Colonic mucosa (tissue), 4 donors: ENCODE measurements at regions not wholly inside any gene's neighbourhood (a gene's known extent, or its start where the extent isn't known, plus 50 kb on each side); places are given as distances from the start of the nearest gene placed in this dataset.

Experiments
- DNase-seq: peaks from one replicate; pipeline ENCODE4 v3.0.0-alpha.2; 2020
- H3K27ac ChIP-seq: fragments of 200-600 bp; one replicate; pipeline ENCODE4 v1.8.0; 2021
- H3K27me3 ChIP-seq: fragments of 200-600 bp; one replicate; pipeline ENCODE4 v1.8.0; 2021
- H3K36me3 ChIP-seq: fragments of 200-600 bp; one replicate; pipeline ENCODE4 v1.8.0; 2021
- H3K4me1 ChIP-seq: fragments of 200-600 bp; one replicate; pipeline ENCODE4 v1.8.0; 2021; ENCODE audit warnings: mild to moderate bottlenecking
- H3K4me3 ChIP-seq: fragments of 200-600 bp; one replicate; pipeline ENCODE4 v1.8.0; 2021
- H3K9ac ChIP-seq, 2 donors: one replicate each; pipeline ENCODE4 v1.7.0; 2013; ENCODE audit warnings: control low read depth in 2 of 2, low read depth in 2 of 2, low read length in 2 of 2
- H3K9me3 ChIP-seq: fragments of 200-600 bp; one replicate; pipeline ENCODE4 v1.8.0; 2021
- intact Hi-C: fragments of 100-400 bp; cut with DNase I; formaldehyde crosslinking; loops from one replicate; pipeline ENCODE4 v1.14.1; 2022
- TF ChIP-seq, protein P1 (sequence below): fragments of 200-600 bp; IDR thresholded peaks from one replicate; pipeline ENCODE4 v1.8.0; 2022; ENCODE audit warnings: antibody characterized with exemption, mild to moderate bottlenecking
- donor health status: healthy.
- donor health status: DM: no; HTN: no; CAD: no.
- donor health status: DM: no; HTN: no; CAD: no.

DNA sequence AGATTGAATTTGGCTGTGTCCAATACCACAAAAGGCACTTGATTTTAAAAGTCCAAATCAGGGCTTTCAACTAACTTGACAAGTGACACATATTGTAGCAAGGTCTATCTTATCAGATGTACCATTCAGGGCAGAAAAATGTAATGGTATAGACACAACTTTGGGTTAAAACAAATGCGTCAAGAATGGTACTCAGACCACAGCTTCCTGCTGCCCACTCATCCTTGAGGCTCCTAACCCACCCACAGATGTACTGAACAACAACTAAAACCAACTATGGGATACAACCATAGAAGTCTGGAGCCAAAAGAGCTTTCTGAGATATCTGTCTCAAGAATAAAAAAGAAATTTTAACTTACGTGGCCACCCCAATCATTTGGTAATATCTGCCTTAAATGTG, 105.2 kb downstream of the RBM43 start:
- H3K4me1 ChIP-seq = no peaks in the 10 kb centered on the region
- H3K4me3 ChIP-seq = no peak overlapping the region
- no peak overlapping the region for H3K9ac ChIP-seq
- no peaks in the 10 kb centered on the region for H3K36me3 ChIP-seq
- H3K9me3 ChIP-seq = no peaks in the 10 kb centered on the region
- intact Hi-C loops = no loop called here
- TF ChIP-seq, protein P1, sequence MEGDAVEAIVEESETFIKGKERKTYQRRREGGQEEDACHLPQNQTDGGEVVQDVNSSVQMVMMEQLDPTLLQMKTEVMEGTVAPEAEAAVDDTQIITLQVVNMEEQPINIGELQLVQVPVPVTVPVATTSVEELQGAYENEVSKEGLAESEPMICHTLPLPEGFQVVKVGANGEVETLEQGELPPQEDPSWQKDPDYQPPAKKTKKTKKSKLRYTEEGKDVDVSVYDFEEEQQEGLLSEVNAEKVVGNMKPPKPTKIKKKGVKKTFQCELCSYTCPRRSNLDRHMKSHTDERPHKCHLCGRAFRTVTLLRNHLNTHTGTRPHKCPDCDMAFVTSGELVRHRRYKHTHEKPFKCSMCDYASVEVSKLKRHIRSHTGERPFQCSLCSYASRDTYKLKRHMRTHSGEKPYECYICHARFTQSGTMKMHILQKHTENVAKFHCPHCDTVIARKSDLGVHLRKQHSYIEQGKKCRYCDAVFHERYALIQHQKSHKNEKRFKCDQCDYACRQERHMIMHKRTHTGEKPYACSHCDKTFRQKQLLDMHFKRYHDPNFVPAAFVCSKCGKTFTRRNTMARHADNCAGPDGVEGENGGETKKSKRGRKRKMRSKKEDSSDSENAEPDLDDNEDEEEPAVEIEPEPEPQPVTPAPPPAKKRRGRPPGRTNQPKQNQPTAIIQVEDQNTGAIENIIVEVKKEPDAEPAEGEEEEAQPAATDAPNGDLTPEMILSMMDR = no peak
- no peak for DNase-seq
- no peaks in the 10 kb centered on the region for H3K27me3 ChIP-seq
- H3K27ac ChIP-seq = no peak overlapping the region

DNA sequence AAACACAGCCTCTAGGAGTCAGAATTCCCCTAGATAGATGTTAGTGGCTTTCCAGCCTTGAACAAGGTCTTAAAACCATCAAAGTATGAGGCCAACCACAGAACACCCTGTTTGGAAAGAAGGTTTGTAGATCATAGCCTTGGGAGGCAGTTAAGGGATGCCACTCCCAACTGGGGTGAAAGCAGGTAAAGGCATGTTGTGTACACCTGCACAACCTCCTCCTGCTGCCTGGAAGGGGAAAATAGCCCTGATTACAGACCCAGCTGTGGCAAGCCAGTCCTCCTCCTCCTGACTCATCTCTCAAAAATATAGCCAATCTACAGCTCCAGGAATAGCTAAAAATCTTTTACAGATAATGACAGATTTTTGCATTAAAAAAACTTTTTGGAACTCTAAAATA, 108.1 kb downstream of the RBM43 start:
- no peaks in the 10 kb centered on the region for H3K36me3 ChIP-seq
- DNase-seq = no peak
- H3K9me3 ChIP-seq = no peaks in the 10 kb centered on the region
- H3K4me1 ChIP-seq = no peaks in the 10 kb centered on the region
- H3K27ac ChIP-seq = no peak overlapping the region
- no peak overlapping the region for H3K9ac ChIP-seq
- TF ChIP-seq, protein P1 = no peak
- no peak overlapping the region for H3K4me3 ChIP-seq
- H3K27me3 ChIP-seq = no peaks in the 10 kb centered on the region
- intact Hi-C loops = no loop called here

DNA sequence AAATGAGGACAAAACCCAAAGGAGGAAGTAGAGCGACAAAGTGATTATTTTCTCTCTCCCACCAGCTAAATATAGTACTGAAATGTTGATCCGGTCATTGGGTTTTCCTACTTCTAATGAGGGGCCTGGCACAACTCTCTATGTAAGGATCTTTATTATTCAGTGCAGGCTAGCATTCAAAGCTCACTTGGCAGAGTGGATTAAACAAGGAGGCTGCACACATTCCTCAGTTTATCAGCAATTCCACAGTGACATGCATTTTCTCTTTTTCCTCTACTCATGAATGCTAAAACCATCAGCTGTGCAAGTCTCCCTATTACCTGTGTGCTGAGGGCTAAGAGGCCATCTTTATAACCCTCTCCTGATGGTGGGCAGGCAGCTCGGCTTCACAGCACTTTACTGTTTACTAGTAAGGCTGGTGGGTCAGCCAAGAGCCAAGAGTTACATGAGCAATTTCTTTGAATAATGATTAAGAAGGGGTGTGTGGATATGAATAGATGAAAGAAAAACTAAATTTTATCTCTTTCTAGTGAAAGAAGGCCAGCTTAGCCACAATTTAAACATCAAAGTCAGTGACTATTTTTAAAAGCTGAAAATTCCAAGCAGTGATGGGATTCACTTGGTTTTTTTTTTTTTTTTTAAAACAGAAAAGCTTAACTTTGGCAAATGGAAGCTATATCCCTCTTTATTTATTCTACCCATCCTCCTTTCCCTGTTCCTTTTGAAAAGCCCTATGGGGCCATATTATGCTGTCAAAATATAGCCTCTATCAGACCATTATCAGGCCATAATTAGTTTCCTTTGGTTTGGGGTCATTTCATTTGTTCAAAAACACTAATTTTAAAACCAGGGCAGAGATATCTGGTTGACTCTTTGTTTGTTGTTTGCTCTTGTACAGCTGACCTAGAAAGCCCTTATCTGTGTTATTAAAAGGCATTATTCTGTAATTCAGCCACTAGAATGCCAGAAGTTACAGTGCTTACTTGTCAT, 111.0 kb downstream of the RBM43 start:
- no peak overlapping the region for H3K27ac ChIP-seq

DNA sequence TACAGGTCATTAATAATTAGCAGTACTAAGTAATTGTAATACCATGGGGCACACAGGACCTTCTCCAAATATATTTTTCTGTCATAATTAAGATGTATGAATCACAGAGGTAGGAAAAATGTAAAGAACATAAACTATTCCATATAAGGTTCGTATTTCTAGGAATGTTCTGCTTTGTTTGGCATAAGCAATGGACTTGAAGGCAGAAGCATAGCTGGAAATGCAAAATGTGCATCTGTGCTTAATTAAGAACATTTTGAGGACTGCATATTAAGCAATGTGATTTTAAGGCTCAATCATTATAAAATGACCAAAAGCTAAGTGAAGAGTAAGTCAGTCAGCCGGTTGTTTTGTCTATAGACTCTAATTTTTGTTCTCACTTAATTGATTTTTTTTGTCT, 123.2 kb downstream of the RBM43 start:
- no peak overlapping the region for H3K4me3 ChIP-seq
- intact Hi-C loops = no loop called here
- H3K36me3 ChIP-seq = no peaks in the 10 kb centered on the region
- no peak overlapping the region for H3K27ac ChIP-seq
- DNase-seq = no peak
- no peaks in the 10 kb centered on the region for H3K9me3 ChIP-seq
- no peaks in the 10 kb centered on the region for H3K4me1 ChIP-seq
- no peak overlapping the region for H3K9ac ChIP-seq
- TF ChIP-seq, protein P1 = no peak
- no peaks in the 10 kb centered on the region for H3K27me3 ChIP-seq

More for the DNA sequence above, 111.0 kb downstream of the RBM43 start:
- DNase-seq = no peak
- no peak overlapping the region for H3K4me3 ChIP-seq
- no peak overlapping the region for H3K9ac ChIP-seq
- H3K36me3 ChIP-seq = no peaks in the 10 kb centered on the region
- no peaks in the 10 kb centered on the region for H3K27me3 ChIP-seq
- H3K9me3 ChIP-seq = no peaks in the 10 kb centered on the region
- H3K4me1 ChIP-seq = no peaks in the 10 kb centered on the region
- intact Hi-C loops = no loop called here
- TF ChIP-seq, protein P1 = no peak

DNA sequence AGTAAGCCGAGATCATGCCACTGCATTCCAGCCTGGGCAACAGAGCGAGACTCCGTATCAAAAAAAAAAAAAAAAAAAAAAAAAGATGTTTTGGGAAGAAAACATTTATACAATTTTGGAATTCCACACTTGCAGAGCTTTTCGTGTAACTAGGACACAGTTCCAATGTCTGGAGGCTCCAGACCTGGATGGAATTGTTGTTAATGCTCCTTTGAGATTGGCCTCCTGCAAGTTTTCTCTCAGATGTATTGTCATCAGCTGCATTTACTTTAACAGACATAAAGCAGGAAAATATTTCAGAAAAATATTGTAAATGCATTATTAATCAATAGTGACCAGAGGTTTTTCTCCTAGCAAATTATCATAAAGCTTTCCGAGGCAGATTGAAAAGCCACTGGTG, 124.1 kb downstream of the RBM43 start:
- Histone ChIP-seq H3K4me3 (no peak overlapping the region), H3K36me3 (no peaks in the 10 kb centered on the region), H3K27me3 (no peaks in the 10 kb centered on the region), H3K9me3 (no peaks in the 10 kb centered on the region), H3K9ac (no peak overlapping the region), H3K27ac (no peak overlapping the region), H3K4me1 (no peaks in the 10 kb centered on the region)
- intact Hi-C loops = no loop called here
- DNase-seq = no peak
- TF ChIP-seq, protein P1 = no peak
